Caco-2 (cell line): ENCODE measurements at regions not wholly inside any gene's neighbourhood (a gene's known extent, or its start where the extent isn't known, plus 50 kb on each side); places are given as distances from the start of the nearest gene placed in this dataset.

Experiments
- BruUV-seq: library from RNA; stranded (reverse); fragments of 400-500 nt; replicated peaks from 2 replicates; lab custom pipeline; 2021; lab: Mats Ljungman, UMichigan
- CTCF ChIA-PET: fragments of 300-600 bp; sonication (Branson Sonifier 250); formaldehyde crosslinking; loops from one replicate; lab custom pipeline; 2022; ENCODE audit warnings: antibody characterized with exemption; lab: Charles Lee
- POLR2A ChIA-PET: fragments of 300-600 bp; sonication (Branson Sonifier 250); formaldehyde crosslinking; loops from one replicate; lab custom pipeline; 2022; ENCODE audit warnings: antibody characterized with exemption; lab: Charles Lee
- DNase-seq, 2 experiments: peaks; one replicate each; pipeline versions ENCODE4 v3.0.0 to v3.0.0-alpha.2; 2020 to 2022
- H3K27me3 ChIP-seq: replicated peaks from 2 replicates; pipeline ENCODE4 v1.6.0; 2011; ENCODE audit warnings: low read length; ENCODE audit not compliant: control insufficient read depth, insufficient read depth
- H3K36me3 ChIP-seq: 2 replicates; pipeline ENCODE4 v1.5.1; 2011; ENCODE audit warnings: low read length; ENCODE audit not compliant: control insufficient read depth, insufficient read depth
- H3K4me1 ChIP-seq: fragments of 250-450 bp; sonication (Bioruptor Pico); 2 replicates; pipeline ENCODE4 v1.5.1; 2020; ENCODE audit warnings: mild to moderate bottlenecking
- H3K4me3 ChIP-seq: 2 replicates; pipeline ENCODE4 v1.5.1; 2011; ENCODE audit warnings: low read depth, mild to moderate bottlenecking, control low read depth, low read length
- H3K9me3 ChIP-seq: fragments of 250-450 bp; sonication (Bioruptor Pico); 2 replicates; pipeline ENCODE4 v1.5.1; 2020; ENCODE audit warnings: mild to moderate bottlenecking, moderate library complexity
- H3K27ac Mint-ChIP-seq: one replicate; pipeline ENCODE4 v1.8.0; 2022; ENCODE audit warnings: mixed read lengths; ENCODE audit not compliant: unreplicated experiment
- H3K27me3 Mint-ChIP-seq: one replicate; pipeline ENCODE4 v1.8.0; 2022; ENCODE audit warnings: mixed read lengths; ENCODE audit not compliant: insufficient read depth, unreplicated experiment
- H3K36me3 Mint-ChIP-seq: one replicate; pipeline ENCODE4 v1.8.0; 2022; ENCODE audit warnings: mild to moderate bottlenecking, mixed read lengths; ENCODE audit not compliant: insufficient read depth, unreplicated experiment
- H3K4me1 Mint-ChIP-seq: one replicate; pipeline ENCODE4 v1.8.0; 2022; ENCODE audit warnings: low read depth, mixed read lengths; ENCODE audit not compliant: unreplicated experiment
- H3K4me3 Mint-ChIP-seq: one replicate; pipeline ENCODE4 v1.8.0; 2022; ENCODE audit warnings: mild to moderate bottlenecking, moderate library complexity, mixed read lengths; ENCODE audit not compliant: unreplicated experiment
- H3K9me3 Mint-ChIP-seq: one replicate; pipeline ENCODE4 v1.8.0; 2022; ENCODE audit warnings: mixed read lengths; ENCODE audit not compliant: unreplicated experiment
- intact Hi-C: fragments of 100-400 bp; cut with micrococcal nuclease; formaldehyde crosslinking; loops from one replicate; pipeline ENCODE4 v1.10.0; 2022; ENCODE audit not compliant: unreplicated experiment
- TF ChIP-seq, protein P1 (sequence below), 2 experiments: fragments of 200-600 bp in 1 of 2; IDR thresholded peaks; 1 replicate in 1 of 2; 2 replicates in 1 of 2; pipeline versions ENCODE4 v1.5.1 to v1.8.0; 2011 to 2022; ENCODE audit warnings: antibody characterized with exemption in 1 of 2, control low read depth in 1 of 2, inconsistent platforms in 1 of 2, low read depth in 1 of 2, low read length in 1 of 2, mild to moderate bottlenecking in 1 of 2, moderate library complexity in 1 of 2; ENCODE audit not compliant: insufficient read depth in 1 of 2, severe bottlenecking in 1 of 2, unreplicated experiment in 1 of 2

DNA sequence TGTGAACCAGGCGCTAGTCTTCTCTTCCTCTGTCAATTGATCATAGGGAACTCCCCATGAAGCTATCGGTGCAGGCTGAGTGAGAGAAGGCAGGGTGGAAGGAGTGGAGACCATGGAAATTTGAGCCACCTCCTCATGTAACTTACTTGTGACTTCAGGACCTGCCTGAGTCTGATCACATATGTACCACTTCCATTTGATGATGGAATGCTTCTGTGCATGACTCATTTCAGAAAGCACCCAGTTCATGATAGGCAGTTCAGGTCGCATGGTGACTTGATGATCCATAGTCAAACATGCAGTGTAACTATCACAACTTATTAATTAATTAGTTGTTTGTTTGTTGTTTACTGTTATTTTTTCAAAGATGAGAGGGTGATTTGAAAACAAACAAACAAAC, 1296.7 kb downstream of the SUCLG1 start:
- Histone ChIP-seq H3K27me3 (no peaks in the 10 kb centered on the region), H3K4me3 (no peak overlapping the region), H3K36me3 (no peaks in the 10 kb centered on the region), H3K9me3 (no peaks in the 10 kb centered on the region), H3K4me1 (no peaks in the 10 kb centered on the region)
- ChIA-PET CTCF (no interaction called here), POLR2A (no interaction called here)
- H3K4me1 Mint-ChIP-seq: no peaks in the 10 kb centered on the region
- intact Hi-C loops: no loop called here
- no peaks in the 10 kb centered on the region for H3K36me3 Mint-ChIP-seq
- no peak overlapping the region for H3K27ac Mint-ChIP-seq
- no peaks in the 10 kb centered on the region for H3K27me3 Mint-ChIP-seq
- no peak for DNase-seq
- TF ChIP-seq, protein P1, sequence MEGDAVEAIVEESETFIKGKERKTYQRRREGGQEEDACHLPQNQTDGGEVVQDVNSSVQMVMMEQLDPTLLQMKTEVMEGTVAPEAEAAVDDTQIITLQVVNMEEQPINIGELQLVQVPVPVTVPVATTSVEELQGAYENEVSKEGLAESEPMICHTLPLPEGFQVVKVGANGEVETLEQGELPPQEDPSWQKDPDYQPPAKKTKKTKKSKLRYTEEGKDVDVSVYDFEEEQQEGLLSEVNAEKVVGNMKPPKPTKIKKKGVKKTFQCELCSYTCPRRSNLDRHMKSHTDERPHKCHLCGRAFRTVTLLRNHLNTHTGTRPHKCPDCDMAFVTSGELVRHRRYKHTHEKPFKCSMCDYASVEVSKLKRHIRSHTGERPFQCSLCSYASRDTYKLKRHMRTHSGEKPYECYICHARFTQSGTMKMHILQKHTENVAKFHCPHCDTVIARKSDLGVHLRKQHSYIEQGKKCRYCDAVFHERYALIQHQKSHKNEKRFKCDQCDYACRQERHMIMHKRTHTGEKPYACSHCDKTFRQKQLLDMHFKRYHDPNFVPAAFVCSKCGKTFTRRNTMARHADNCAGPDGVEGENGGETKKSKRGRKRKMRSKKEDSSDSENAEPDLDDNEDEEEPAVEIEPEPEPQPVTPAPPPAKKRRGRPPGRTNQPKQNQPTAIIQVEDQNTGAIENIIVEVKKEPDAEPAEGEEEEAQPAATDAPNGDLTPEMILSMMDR (IDR thresholded peaks at IDR 0.05; ENCODE audit: insufficient read depth in 1 of 2, low read depth in 1 of 2, low read length in 1 of 2, severe bottlenecking in 1 of 2, unreplicated experiment in 1 of 2): no peak
- BruUV-seq: no TSS peak
- H3K9me3 Mint-ChIP-seq: no peaks in the 10 kb centered on the region
- H3K4me3 Mint-ChIP-seq: no peak overlapping the region

DNA sequence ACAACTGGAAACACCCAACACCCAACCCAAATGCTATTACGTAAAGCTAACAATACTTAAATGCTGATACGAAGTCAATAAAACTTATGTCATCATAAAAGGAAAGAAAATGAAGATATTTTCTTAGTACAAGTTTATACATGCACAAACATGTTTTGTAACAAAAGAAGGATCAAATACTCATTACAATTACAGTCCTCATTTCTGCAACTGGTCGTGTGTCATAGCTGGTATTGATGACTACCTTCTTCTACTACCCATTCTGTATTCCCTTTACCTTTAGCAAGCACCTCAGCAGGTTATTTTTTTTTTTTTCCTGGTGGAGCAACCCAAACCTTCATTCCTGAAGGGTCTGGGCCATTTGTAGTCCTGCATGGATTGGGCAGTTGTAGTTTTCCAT, 1298.5 kb downstream of the SUCLG1 start:
- ChIA-PET CTCF (no interaction called here), POLR2A (no interaction called here)
- no peaks in the 10 kb centered on the region for H3K36me3 ChIP-seq
- intact Hi-C loops: no loop called here
- H3K4me1 ChIP-seq: no peaks in the 10 kb centered on the region
- H3K27ac Mint-ChIP-seq: no peak overlapping the region
- DNase-seq: no peak
- no peak overlapping the region for H3K4me3 Mint-ChIP-seq
- H3K27me3 ChIP-seq: no peaks in the 10 kb centered on the region
- H3K9me3 Mint-ChIP-seq: peaks cover 10% of the 10 kb centered on the region
- H3K9me3 ChIP-seq: no peaks in the 10 kb centered on the region
- TF ChIP-seq, protein P1 (IDR thresholded peaks at IDR 0.05; ENCODE audit: insufficient read depth in 1 of 2, low read depth in 1 of 2, low read length in 1 of 2, severe bottlenecking in 1 of 2, unreplicated experiment in 1 of 2): no peak
- no peaks in the 10 kb centered on the region for H3K36me3 Mint-ChIP-seq
- H3K4me3 ChIP-seq: no peak overlapping the region
- no peaks in the 10 kb centered on the region for H3K4me1 Mint-ChIP-seq
- BruUV-seq: no TSS peak
- H3K27me3 Mint-ChIP-seq: no peaks in the 10 kb centered on the region

DNA sequence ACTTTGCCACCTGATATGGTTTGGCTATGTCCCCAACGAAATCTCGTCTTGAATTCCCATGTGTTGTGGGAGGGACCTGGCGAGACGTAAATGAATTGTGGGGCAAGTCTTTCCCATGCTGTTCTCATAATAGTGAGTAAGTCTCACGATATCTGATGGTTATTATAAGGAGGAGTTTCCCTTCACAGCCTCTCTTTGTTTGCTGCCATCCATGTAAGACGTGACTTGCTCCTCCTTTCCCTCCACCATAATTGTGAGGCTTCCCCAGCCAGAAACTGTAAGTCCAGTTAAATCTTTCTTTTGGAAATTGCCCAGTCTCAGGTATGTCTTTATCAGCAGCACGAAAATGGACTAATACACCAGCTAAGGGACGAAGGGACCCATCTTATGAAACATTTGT, 1303.3 kb downstream of the SUCLG1 start:
- no peaks in the 10 kb centered on the region for H3K9me3 ChIP-seq
- H3K36me3 ChIP-seq: no peaks in the 10 kb centered on the region
- no TSS peak for BruUV-seq
- Mint-ChIP-seq H3K27ac (no peak overlapping the region), H3K27me3 (no peaks in the 10 kb centered on the region), H3K9me3 (peaks cover 10% of the 10 kb centered on the region), H3K4me3 (no peak overlapping the region), H3K4me1 (no peaks in the 10 kb centered on the region), H3K36me3 (no peaks in the 10 kb centered on the region)
- H3K27me3 ChIP-seq: no peaks in the 10 kb centered on the region
- H3K4me1 ChIP-seq: no peaks in the 10 kb centered on the region
- no peak for DNase-seq
- H3K4me3 ChIP-seq: no peak overlapping the region
- ChIA-PET CTCF (no interaction called here), POLR2A (no interaction called here)
- TF ChIP-seq, protein P1 (IDR thresholded peaks at IDR 0.05; ENCODE audit: insufficient read depth in 1 of 2, low read depth in 1 of 2, low read length in 1 of 2, severe bottlenecking in 1 of 2, unreplicated experiment in 1 of 2): no peak
- intact Hi-C loops: no loop called here
